ENCODE measurements at regions not wholly inside any gene's neighbourhood (a gene's known extent, or its start where the extent isn't known, plus 50 kb on each side); places are given as distances from the start of the nearest gene placed in this dataset.

GRCh38 chr2:72050734-72051133, 96.9 kb downstream of the CYP26B1 start:
- H3K9ac ChIP-seq (replicated peaks in 1 of 4; ENCODE audit: extremely low read depth in 1 of 4, low read depth in 3 of 4, low read length in 3 of 4), result no peak overlapping the region
- no peak overlapping the region for H3K4me2 ChIP-seq (ENCODE audit: insufficient read depth in 1 of 2, low read depth in 2 of 2, low read length in 2 of 2)
- H3K9me3 ChIP-seq (ENCODE audit: insufficient read depth in 2 of 2, low read depth in 1 of 2, low read length in 1 of 2), result peaks cover 7 to 8% of the 10 kb centered on the region in 2 experiments; a peak in 3 of 4 replicates
- no peak overlapping the region for H2AFZ ChIP-seq (ENCODE audit: low read length)
- no peak overlapping the region for H2BK5ac ChIP-seq (ENCODE audit: low read depth, low read length)
- H4K5ac ChIP-seq (ENCODE audit: insufficient read length, low read depth, low read length), result no peak overlapping the region
- H3K27ac ChIP-seq (ENCODE audit: low read depth, low read length), result no peak overlapping the region
- no peak overlapping the region for H2AK5ac ChIP-seq (ENCODE audit: low read depth, low read length)
- no peak overlapping the region for H3K4ac ChIP-seq (replicated peaks; ENCODE audit: insufficient read length, low read depth, low read length)
- no peaks in the 10 kb centered on the region for H3K27me3 ChIP-seq (replicated peaks in 1 of 4; ENCODE audit: control insufficient read depth in 3 of 4, extremely low read depth in 1 of 4, insufficient read depth in 3 of 4, low read length in 3 of 4)
- H3K79me2 ChIP-seq (ENCODE audit: control insufficient read depth in 1 of 2, insufficient read depth in 2 of 2, low read length in 2 of 2), result no peaks in the 10 kb centered on the region
- no peak overlapping the region for H3K23ac ChIP-seq (ENCODE audit: insufficient read length)
- H3K56ac ChIP-seq (replicated peaks; ENCODE audit: insufficient read length, low read depth, low read length), result no peak overlapping the region
- H3K36me3 ChIP-seq (ENCODE audit: control insufficient read depth in 2 of 4, insufficient read depth in 4 of 4, low read length in 3 of 4), result no peaks in the 10 kb centered on the region
- no peak for DNase-seq (ENCODE audit: low read depth in 1 of 2, low spot score in 2 of 2)
- POLR2A ChIA-PET (ENCODE audit: partially characterized antibody), result no interaction called here
- H3K14ac ChIP-seq (ENCODE audit: insufficient read length), result no peak overlapping the region
- no peak overlapping the region for H2BK15ac ChIP-seq (ENCODE audit: low read length)
- 96% methylated on average over 2 of the region's 2 CpGs; no CpG with 5 or more reads in 1 of the 2 experiments for WGBS, 2 experiments (ENCODE audit: extremely low coverage in 1 of 2, insufficient coverage in 1 of 2, insufficient read length in 1 of 2, insufficient replicate concordance in 2 of 2, low coverage in 1 of 2, low lambda C conversion rate in 2 of 2, missing lambda C conversion rate in 1 of 2)
- CTCF ChIA-PET (ENCODE audit: partially characterized antibody), result interaction anchor here (0.8 kb wide), 1 partner anchor 13 kb away, joined by 3 read pairs; no protein-coding TSS in a partner anchor
- no peaks in the 10 kb centered on the region for H3K23me2 ChIP-seq (ENCODE audit: low read depth, low read length)
- no peak overlapping the region for H3K18ac ChIP-seq (ENCODE audit: extremely low read depth, low read length)
- TF ChIP-seq KDM4A (IDR thresholded peaks at IDR 0.05; ENCODE audit: low read depth, low read length, severe bottlenecking), result no peak
- TF ChIP-seq GABPA (IDR thresholded peaks at IDR 0.05; ENCODE audit: borderline replicate concordance, insufficient read depth, low read length), result no peak
- TF ChIP-seq SIRT6 (IDR thresholded peaks at IDR 0.05; ENCODE audit: low read length), result no peak
- no peak for TF ChIP-seq KDM1A (IDR thresholded peaks at IDR 0.05; ENCODE audit: borderline replicate concordance, low read length)
- no peak for FAIRE-seq
- no peak overlapping the region for H2BK120ac ChIP-seq (replicated peaks; ENCODE audit: low read depth, low read length)
- no peaks in the 10 kb centered on the region for H3K79me1 ChIP-seq (ENCODE audit: low read depth, low read length)
- H4K8ac ChIP-seq (ENCODE audit: extremely low read depth, insufficient read depth, low read length), result no peak overlapping the region
- no peaks in the 10 kb centered on the region for H4K20me1 ChIP-seq (replicated peaks in 1 of 2; ENCODE audit: control insufficient read depth in 1 of 2, insufficient read depth in 2 of 2, low read length in 2 of 2)
- H3K4me3 ChIP-seq (ENCODE audit: extremely low read depth in 1 of 4, insufficient read depth in 2 of 4, low read depth in 3 of 4, low read length in 4 of 4), result no peak overlapping the region
- H4K91ac ChIP-seq (replicated peaks; ENCODE audit: insufficient read length, low read length), result no peak overlapping the region
- no peaks in the 10 kb centered on the region for H3K4me1 ChIP-seq (replicated peaks in 1 of 4; ENCODE audit: control insufficient read depth in 3 of 4, insufficient read depth in 4 of 4, low read length in 3 of 4)
- H2BK12ac ChIP-seq (ENCODE audit: low read depth, low read length), result no peak overlapping the region
- no peak overlapping the region for H2BK20ac ChIP-seq (ENCODE audit: low read length)
